ENCODE measurements at regions not wholly inside any gene's neighbourhood (a gene's known extent, or its start where the extent isn't known, plus 50 kb on each side); places are given as distances from the start of the nearest gene placed in this dataset.

GRCh38 chr4:146018247-146018646 is 79.6 kb upstream of the ZNF827 start:
- TF ChIP-seq POLR2A (IDR thresholded peaks at IDR 0.05) (no peak), EP300 (IDR thresholded peaks at IDR 0.05) (no peak)
- TF ChIP-seq, protein P1, sequence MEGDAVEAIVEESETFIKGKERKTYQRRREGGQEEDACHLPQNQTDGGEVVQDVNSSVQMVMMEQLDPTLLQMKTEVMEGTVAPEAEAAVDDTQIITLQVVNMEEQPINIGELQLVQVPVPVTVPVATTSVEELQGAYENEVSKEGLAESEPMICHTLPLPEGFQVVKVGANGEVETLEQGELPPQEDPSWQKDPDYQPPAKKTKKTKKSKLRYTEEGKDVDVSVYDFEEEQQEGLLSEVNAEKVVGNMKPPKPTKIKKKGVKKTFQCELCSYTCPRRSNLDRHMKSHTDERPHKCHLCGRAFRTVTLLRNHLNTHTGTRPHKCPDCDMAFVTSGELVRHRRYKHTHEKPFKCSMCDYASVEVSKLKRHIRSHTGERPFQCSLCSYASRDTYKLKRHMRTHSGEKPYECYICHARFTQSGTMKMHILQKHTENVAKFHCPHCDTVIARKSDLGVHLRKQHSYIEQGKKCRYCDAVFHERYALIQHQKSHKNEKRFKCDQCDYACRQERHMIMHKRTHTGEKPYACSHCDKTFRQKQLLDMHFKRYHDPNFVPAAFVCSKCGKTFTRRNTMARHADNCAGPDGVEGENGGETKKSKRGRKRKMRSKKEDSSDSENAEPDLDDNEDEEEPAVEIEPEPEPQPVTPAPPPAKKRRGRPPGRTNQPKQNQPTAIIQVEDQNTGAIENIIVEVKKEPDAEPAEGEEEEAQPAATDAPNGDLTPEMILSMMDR (IDR thresholded peaks at IDR 0.05), result no peak
- Histone ChIP-seq H3K27me3 (no peaks in the 10 kb centered on the region), H3K4me3 (no peak overlapping the region), H3K27ac (no peak overlapping the region), H3K4me1 (ENCODE audit: insufficient read depth) (no peaks in the 10 kb centered on the region), H3K36me3 (no peaks in the 10 kb centered on the region), H3K9me3 (no peaks in the 10 kb centered on the region)
- intact Hi-C loops (cut with DNase I), result no loop called here
- DNase-seq, result no peak
- 77 to 84% (median 83%) methylated on average over 1 of the region's 1 CpG for WGBS, 3 donors

DNA sequence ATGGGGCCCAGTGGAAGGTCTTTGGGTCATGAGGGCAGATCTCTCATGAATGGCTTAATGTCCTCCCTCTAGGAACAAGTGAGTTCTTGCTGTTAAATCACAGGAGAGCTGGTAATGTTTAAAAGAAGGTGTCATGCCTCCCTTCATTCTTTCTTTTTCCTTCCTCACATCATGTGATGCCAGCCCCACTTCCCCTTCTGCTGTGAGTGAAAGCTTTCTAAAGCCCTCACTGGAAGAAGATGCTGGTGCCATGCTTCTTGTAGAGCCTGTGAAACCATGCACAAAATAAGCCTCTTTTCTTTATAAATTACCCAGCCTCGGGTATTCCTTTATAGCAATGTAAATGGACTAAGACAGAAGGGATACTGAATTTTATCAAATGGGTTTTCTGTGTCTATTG is 66.1 kb upstream of the ZNF827 start:
- Histone ChIP-seq H3K4me1 (ENCODE audit: insufficient read depth) (no peaks in the 10 kb centered on the region), H3K4me3 (no peak overlapping the region), H3K27me3 (no peaks in the 10 kb centered on the region), H3K9me3 (peaks cover 0 to 4% of the 10 kb centered on the region in 2 donors), H3K36me3 (no peaks in the 10 kb centered on the region), H3K27ac (no peak overlapping the region)
- no peak for TF ChIP-seq POLR2A (IDR thresholded peaks at IDR 0.05)
- no peak for TF ChIP-seq EP300 (IDR thresholded peaks at IDR 0.05)
- TF ChIP-seq, protein P1 (IDR thresholded peaks at IDR 0.05), result no peak
- intact Hi-C loops (cut with DNase I), result no loop called here
- no peak for DNase-seq
- 75 to 84% methylated on average over 1 of the region's 1 CpG; no CpG with 5 or more reads in 1 of the 3 donors for WGBS, 3 donors

GRCh38 chr4:145988628-145989027 is 50.0 kb upstream of the ZNF827 start:
- no peak for TF ChIP-seq EP300 (IDR thresholded peaks at IDR 0.05)
- TF ChIP-seq, protein P1 (IDR thresholded peaks at IDR 0.05), result no peak
- no peak for TF ChIP-seq POLR2A (IDR thresholded peaks at IDR 0.05)
- WGBS, 3 donors, result 66 to 78% (median 75%) methylated on average over 2 of the region's 2 CpGs
- Histone ChIP-seq H3K4me1 (ENCODE audit: insufficient read depth) (no peaks in the 10 kb centered on the region), H3K27ac (no peak overlapping the region), H3K36me3 (no peaks in the 10 kb centered on the region), H3K9me3 (no peaks in the 10 kb centered on the region), H3K27me3 (no peaks in the 10 kb centered on the region), H3K4me3 (no peak overlapping the region)
- DNase-seq, result no peak
- intact Hi-C loops (cut with DNase I), result no loop called here

All from ovary (tissue), 7 donors.